GM21367 (cell line): ENCODE measurements at regions not wholly inside any gene's neighbourhood (a gene's known extent, or its start where the extent isn't known, plus 50 kb on each side); places are given as distances from the start of the nearest gene placed in this dataset.
"Not testable (repeated sequence)": the region's sequence is repeated elsewhere in the genome, so short reads cannot be mapped to it uniquely, and the experiment has no call there.

Experiments
- ATAC-seq: cut with Tn5 transposase; IDR thresholded peaks from one replicate; pipeline ENCODE4 v1.9.1; 2021; ENCODE audit not compliant: unreplicated experiment

- no peak for ATAC-seq
Observed at GRCh38 chr10:31687663-31688482, 240.8 kb downstream of the ARHGAP12 start.

- ATAC-seq = no peak
Observed at GRCh38 chr10:31686599-31686998, 242.0 kb downstream of the ARHGAP12 start.

- ATAC-seq = no peak
Observed at GRCh38 chr10:31683682-31684081, 244.9 kb downstream of the ARHGAP12 start.

DNA sequence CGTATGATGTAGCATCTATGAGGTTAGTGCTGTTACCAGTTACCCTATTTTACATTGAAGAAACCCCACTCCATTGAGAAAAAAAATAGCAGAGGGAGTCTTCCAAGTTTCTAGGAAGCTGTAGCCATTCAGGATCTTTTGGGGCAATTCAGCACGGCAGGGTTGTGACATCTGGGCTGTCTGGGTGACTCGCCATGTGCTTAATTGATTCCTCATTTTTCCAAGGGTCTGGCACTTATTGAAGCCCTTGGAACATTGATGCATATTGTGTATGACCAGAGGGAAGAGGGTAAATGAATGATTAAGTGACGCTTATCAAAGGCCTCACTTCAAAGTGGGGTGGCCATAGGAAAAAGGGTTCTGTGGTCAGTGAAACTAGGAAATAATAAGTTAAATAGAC lies 248.7 kb downstream of the ARHGAP12 start:
- ATAC-seq = no peak

DNA sequence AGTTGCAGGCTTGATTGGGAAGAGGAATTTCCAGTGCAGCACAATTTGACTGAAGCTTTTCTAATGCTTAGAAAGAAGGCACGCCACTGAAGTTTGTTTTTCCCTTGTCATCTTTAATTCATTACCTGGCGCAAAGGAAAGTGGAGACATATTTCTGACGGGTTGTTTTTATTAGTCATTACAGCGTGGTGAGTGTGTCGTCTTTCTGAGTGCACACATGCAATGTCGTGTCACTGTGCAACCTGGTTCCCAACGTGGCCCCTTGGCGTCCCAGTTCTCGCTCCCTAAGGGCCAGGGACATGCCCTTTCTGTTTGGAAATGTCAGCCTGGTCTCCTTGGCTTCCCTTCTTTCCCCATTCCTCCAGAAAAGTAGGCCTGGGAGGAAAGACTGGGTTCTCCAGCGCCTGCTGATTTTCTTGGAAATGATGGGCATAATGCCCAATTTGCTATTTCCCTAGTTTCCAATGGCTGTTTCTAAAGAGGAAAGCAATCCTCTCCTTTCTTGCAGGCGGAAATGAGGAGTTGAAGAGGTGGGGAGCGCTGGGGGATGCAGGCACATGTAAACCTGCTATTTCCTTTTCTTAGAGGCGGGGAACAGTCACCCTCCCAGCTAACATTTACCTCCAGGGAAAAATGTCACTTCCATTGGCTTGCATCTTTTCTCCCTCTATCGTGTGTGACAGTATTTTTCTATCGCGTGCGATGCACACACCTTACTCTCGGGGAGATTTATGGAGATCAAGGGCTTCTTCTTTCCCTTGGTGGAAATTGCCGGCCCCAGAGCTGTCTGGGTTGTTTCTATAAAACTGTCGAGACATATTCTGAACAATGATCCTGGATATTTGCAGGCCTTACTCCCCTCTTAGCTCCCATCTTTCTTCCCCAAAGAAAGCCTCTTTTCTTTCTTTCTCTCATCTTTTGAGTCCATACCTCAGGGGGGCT lies 249.8 kb downstream of the ARHGAP12 start:
- ATAC-seq = no peak

- no peak for ATAC-seq
Observed at GRCh38 chr10:31678139-31678536, 250.5 kb downstream of the ARHGAP12 start.

DNA sequence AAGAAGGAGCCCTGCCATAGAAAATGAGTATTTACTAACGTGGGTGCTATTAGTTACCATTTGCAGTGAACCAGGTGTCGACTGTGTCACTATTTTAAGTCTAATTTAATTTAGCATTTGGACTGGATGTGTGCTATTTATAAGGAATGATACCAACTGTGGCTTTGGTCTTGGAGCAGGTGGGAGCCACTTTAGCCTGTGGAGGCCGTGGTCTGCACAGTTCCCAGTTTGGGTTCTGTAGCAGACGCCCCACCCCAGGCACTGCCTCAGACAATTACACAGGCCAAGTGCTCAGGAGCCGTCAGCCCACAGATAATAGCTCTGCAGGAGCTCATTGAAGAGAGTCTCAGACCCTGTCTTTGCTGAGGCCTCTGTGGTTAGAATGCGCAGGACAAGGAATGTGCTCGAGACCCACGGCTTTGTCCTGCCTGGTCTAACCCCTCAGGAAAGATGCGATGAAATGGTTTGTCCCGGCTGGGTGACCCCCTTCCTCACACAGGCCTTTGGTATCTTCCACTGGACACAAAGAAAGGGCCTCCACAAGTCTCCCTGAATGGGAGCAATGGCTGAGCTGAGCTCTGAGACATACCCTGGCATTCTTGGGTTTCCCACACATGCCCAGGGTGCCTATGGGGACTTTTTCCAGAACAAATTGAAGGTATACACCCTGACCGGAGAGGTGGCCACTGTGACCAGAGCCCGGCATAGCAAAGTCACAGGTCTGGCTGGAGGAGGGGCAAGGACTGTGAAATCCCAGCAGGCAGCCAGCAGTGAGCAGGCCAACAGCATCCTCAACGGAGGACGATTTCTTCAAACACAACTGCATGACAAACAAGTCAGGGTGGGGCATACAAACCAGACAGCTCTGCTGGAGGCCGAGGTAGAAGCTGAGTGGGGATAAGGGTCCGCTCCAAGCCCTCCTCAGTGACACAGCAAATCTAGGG lies 251.2 kb downstream of the ARHGAP12 start:
- ATAC-seq = no peak

DNA sequence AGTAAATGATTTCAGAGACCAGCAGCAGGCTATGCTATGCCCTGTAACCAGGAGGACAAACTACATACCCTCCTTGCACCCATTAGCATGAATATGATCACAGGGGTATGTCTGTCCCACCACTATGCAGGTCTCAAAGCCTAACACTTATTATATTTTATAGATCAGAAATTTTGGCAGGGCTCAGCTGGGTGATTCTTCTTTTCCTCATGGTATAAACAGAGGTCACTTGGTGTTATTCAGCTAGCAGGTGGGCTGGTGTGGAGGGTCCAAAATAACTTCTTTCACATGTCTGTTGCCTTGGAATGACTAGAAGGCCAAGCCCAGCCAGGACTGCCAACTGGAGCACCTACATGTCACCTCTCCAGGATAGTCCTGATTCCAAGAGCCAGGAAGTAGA lies 252.9 kb downstream of the ARHGAP12 start:
- no peak for ATAC-seq

GRCh38 chr10:31669357-31669756 lies 259.3 kb downstream of the ARHGAP12 start:
- ATAC-seq = no peak

GRCh38 chr10:31668326-31668725 lies 260.3 kb downstream of the ARHGAP12 start:
- no peak for ATAC-seq

DNA sequence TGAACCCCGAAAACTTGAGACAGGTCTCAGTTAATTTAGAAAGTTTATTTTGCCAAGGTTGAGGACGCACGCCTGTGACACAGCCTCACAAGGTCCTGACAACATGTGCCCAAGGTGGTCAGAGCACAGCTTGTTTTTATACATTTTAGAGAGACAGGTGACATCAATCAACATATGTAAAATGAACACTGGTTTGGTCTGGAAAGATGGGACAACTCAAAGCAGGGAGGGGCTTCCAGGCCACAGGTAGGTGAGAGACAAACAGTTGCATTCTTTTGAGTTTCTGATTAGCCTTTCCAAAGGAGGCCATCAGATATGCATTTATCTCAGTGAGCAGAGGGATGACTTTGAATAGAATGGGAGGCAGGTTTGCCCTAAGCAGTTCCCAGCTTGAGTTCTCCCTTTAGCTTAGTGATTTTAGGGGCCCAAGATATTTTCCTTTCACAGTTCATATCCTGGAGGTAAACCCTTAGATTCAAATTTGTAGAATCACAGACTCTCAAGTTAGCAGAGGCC lies 262.8 kb downstream of the ARHGAP12 start:
- not testable (repeated sequence) for ATAC-seq

GRCh38 chr10:31664803-31665202 lies 263.8 kb downstream of the ARHGAP12 start:
- no peak for ATAC-seq

- ATAC-seq = not testable (repeated sequence)
Observed at GRCh38 chr10:31664071-31664470, 264.6 kb downstream of the ARHGAP12 start.

- no peak for ATAC-seq
Observed at GRCh38 chr10:31660300-31660699, 268.3 kb downstream of the ARHGAP12 start.

DNA sequence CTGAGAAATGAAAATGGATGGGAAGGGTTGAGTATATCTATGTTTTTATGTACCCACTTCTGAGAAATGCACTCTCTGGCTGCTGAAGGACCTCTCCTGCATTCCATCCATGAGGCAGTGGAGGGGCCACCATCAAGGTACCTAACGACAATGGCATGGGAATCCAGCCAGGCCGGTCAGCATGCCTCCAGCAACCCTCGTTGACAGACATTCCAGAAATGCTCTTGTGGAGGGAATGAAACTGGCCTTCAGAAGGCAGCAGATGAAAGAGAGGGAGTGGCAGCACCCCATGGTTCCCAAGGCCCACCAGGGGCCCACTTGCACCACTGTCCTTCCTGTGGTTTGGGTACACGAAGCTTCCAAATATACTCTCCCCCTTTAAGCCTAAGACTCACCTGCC lies 269.0 kb downstream of the ARHGAP12 start:
- no peak for ATAC-seq

DNA sequence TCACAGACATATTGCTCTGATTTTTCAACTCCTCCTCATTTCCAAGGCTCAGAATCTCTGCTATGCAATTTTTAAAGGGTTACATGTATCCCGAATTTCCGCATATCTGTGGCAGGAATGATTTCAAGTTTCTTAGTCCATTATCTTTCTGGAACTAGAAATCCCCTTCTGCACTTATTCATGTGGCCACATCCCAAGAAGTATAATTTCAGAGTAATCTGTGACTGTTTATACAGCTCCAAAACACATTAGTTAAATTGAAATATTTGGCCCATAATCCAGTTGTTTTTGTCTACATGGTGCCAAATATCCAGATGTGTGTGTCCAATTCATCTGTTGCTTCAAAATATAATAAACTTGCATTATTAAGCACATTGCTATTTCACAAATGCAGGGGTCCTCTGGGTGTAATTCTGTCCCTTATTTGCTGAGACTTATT lies 271.2 kb downstream of the ARHGAP12 start:
- no peak for ATAC-seq

DNA sequence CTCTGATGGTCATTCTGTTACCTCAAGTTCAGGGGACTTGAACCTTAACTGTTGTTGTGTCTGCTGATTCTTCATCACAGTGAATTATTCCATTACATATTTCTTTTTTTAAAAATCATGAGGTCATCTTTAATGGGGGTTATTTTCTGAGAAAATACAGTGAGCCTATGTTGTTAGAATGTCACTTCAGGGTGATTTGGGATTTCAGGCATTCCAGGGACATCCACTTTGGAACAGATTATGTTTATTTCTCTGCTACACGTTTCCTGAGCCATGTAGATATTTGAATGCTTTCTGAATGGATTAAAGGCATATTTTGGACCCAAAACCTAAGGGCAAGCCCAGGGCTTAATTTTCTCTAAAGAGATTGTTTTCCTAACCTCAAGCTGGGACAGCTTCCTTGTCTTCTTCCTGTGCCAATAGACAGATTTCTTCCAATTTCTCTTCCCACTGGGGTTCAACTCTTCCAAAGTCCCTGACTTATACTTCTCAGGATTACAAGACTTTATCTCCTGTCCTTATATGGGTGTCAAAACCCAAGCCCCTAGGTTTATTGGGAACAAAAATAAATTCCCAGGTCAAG lies 271.7 kb downstream of the ARHGAP12 start:
- no peak for ATAC-seq

DNA sequence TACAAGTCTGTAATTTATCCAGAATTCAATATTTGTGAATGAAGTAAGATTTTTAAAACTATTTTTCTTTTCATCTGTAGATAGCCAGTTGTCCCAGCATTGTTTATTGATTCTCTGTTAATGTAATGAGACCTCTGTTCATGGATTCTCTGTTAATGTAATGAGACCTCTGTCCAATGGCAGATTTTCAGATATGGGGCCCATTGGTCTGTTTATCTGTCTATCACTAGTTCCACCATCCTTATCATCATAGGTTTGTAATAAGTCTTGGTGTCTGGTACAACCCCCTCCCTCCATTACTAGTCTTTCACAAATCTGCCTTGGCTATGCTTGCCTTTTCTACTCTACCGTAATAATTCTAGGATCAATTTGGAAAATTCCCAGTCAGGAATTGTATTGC lies 276.6 kb downstream of the ARHGAP12 start:
- no peak for ATAC-seq

GRCh38 chr10:31650010-31650409 lies 278.6 kb downstream of the ARHGAP12 start:
- ATAC-seq = no peak

DNA sequence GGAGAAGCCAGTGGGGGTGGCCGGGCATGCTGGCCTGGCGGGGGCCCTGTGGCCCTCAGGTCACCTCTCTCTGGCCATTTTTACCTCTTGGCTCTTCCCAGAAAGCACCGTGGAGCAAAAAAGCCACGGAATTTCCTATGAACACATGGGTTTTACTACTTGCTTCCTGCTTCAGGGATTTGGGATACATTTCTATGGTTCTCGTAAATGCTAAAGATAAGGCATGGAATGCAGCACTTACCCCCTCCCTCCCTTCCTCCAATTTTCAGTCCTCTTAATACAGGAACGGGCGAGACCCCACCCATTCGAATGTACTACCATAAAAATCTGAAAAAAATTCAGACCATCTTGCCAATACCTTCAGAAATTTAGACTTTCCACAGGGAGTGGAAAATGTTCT lies 279.7 kb downstream of the ARHGAP12 start:
- no peak for ATAC-seq
